ENCODE measurements at regions not wholly inside any gene's neighbourhood (a gene's known extent, or its start where the extent isn't known, plus 50 kb on each side); places are given as distances from the start of the nearest gene placed in this dataset.
"Not testable (repeated sequence)": the region's sequence is repeated elsewhere in the genome, so short reads cannot be mapped to it uniquely, and the experiment has no call there.

DNA sequence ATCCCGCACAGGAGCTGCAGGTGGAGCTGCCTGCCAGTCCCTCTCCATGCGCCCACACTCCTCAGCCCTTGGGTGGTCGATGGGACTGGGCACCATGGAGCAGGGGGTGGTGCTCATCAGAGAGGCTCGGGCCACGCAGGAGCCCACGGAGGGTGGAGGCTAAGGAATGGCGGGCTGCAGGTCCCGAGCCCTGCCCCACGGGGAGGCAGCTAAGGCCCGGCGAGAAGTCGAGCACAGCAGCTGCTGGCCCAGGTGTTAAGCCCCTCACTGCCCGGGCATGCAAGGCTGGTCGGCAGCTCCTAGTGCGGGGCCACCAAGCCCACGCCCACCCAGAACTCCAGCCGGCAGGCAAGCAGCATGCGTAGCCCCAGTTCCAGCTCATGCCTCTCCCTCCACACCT lies 80.2 kb downstream of the DEFB131A start:
- H4K8ac ChIP-seq (ENCODE audit: extremely low read depth, insufficient read depth, low read length); H2AK5ac ChIP-seq (ENCODE audit: low read depth, low read length); H3K36me3 ChIP-seq (ENCODE audit: control insufficient read depth in 2 of 4, insufficient read depth in 4 of 4, low read length in 3 of 4); H4K20me1 ChIP-seq (replicated peaks in 1 of 2; ENCODE audit: control insufficient read depth in 1 of 2, insufficient read depth in 2 of 2, low read length in 2 of 2); H2BK120ac ChIP-seq (replicated peaks; ENCODE audit: low read depth, low read length); H3K79me1 ChIP-seq (ENCODE audit: low read depth, low read length); POLR2A ChIA-PET (ENCODE audit: partially characterized antibody); H3K23me2 ChIP-seq (ENCODE audit: low read depth, low read length); H2BK12ac ChIP-seq (ENCODE audit: low read depth, low read length); H2BK20ac ChIP-seq (ENCODE audit: low read length); H3K23ac ChIP-seq (ENCODE audit: insufficient read length); H2AFZ ChIP-seq (ENCODE audit: low read length); H3K4me1 ChIP-seq (replicated peaks in 1 of 4; ENCODE audit: control insufficient read depth in 3 of 4, insufficient read depth in 4 of 4, low read length in 3 of 4); H3K4me2 ChIP-seq (ENCODE audit: insufficient read depth in 1 of 2, low read depth in 2 of 2, low read length in 2 of 2); H2BK15ac ChIP-seq (ENCODE audit: low read length); H3K27me3 ChIP-seq (replicated peaks in 1 of 4; ENCODE audit: control insufficient read depth in 3 of 4, extremely low read depth in 1 of 4, insufficient read depth in 3 of 4, low read length in 3 of 4); H4K91ac ChIP-seq (replicated peaks; ENCODE audit: insufficient read length, low read length); H3K9me3 ChIP-seq (ENCODE audit: insufficient read depth in 2 of 2, low read depth in 1 of 2, low read length in 1 of 2); H3K18ac ChIP-seq (ENCODE audit: extremely low read depth, low read length); H3K4me3 ChIP-seq (ENCODE audit: extremely low read depth in 1 of 4, insufficient read depth in 2 of 4, low read depth in 3 of 4, low read length in 4 of 4); H4K5ac ChIP-seq (ENCODE audit: insufficient read length, low read depth, low read length); H3K27ac ChIP-seq (ENCODE audit: low read depth, low read length); H3K79me2 ChIP-seq (ENCODE audit: control insufficient read depth in 1 of 2, insufficient read depth in 2 of 2, low read length in 2 of 2); H3K9ac ChIP-seq (replicated peaks in 1 of 4; ENCODE audit: extremely low read depth in 1 of 4, low read depth in 3 of 4, low read length in 3 of 4); H2BK5ac ChIP-seq (ENCODE audit: low read depth, low read length); FAIRE-seq; H3K14ac ChIP-seq (ENCODE audit: insufficient read length); DNase-seq (ENCODE audit: low read depth in 1 of 2, low spot score in 2 of 2); H3K56ac ChIP-seq (replicated peaks; ENCODE audit: insufficient read length, low read depth, low read length); H3K4ac ChIP-seq (replicated peaks; ENCODE audit: insufficient read length, low read depth, low read length): not testable (repeated sequence)
- WGBS, 2 experiments (ENCODE audit: extremely low coverage in 1 of 2, insufficient coverage in 1 of 2, insufficient read length in 1 of 2, insufficient replicate concordance in 2 of 2, low coverage in 1 of 2, low lambda C conversion rate in 2 of 2, missing lambda C conversion rate in 1 of 2), result 93% methylated on average over 14 of the region's 18 CpGs; no CpG with 5 or more reads in 1 of the 2 experiments
- CTCF ChIA-PET (ENCODE audit: partially characterized antibody), result interaction anchor here (0.9 kb wide), 1 partner anchor 8 kb away, joined by 4 read pairs; no protein-coding TSS in a partner anchor

Measured in H1 (cell line).